Loucy (cell line): ENCODE measurements at regions not wholly inside any gene's neighbourhood (a gene's known extent, or its start where the extent isn't known, plus 50 kb on each side); places are given as distances from the start of the nearest gene placed in this dataset.

Experiments
- H2AFZ ChIP-seq: fragments of 200-600 bp; sonication (generic); 2 replicates; pipeline ENCODE4 v1.6.0; 2016; ENCODE audit warnings: antibody characterized with exemption, mild to moderate bottlenecking, low read length, moderate library complexity
- H3F3A ChIP-seq: fragments of 200-600 bp; 2 replicates; pipeline ENCODE4 v1.6.0; 2016; ENCODE audit warnings: antibody characterized with exemption, low read depth, mild to moderate bottlenecking
- H3K27me3 ChIP-seq: fragments of 200-600 bp; sonication (generic); 2 replicates; pipeline ENCODE4 v1.6.1; 2014; ENCODE audit warnings: low read length, mild to moderate bottlenecking; ENCODE audit not compliant: insufficient read depth, poor library complexity, severe bottlenecking
- H3K36me3 ChIP-seq: fragments of 200-600 bp; sonication (generic); 2 replicates; pipeline ENCODE4 v1.6.1; 2016; ENCODE audit warnings: low read length; ENCODE audit not compliant: insufficient read depth
- H3K4me1 ChIP-seq: fragments of 200-600 bp; sonication (generic); 2 replicates; pipeline ENCODE4 v1.5.1; 2014; ENCODE audit warnings: low read length, mild to moderate bottlenecking; ENCODE audit not compliant: insufficient read depth, poor library complexity, severe bottlenecking
- H3K4me2 ChIP-seq: fragments of 200-600 bp; sonication (generic); 2 replicates; pipeline ENCODE4 v1.6.0; 2014; ENCODE audit warnings: antibody characterized with exemption, low read length, low read depth, mild to moderate bottlenecking; ENCODE audit not compliant: poor library complexity, severe bottlenecking
- H3K4me3 ChIP-seq: fragments of 200-600 bp; sonication (generic); 2 replicates; pipeline ENCODE4 v1.5.1; 2014; ENCODE audit warnings: low read length, mild to moderate bottlenecking, mixed read lengths; ENCODE audit not compliant: poor library complexity, severe bottlenecking
- H3K79me2 ChIP-seq: fragments of 200-600 bp; sonication (generic); 2 replicates; pipeline ENCODE4 v1.6.1; 2014; ENCODE audit warnings: low read length; ENCODE audit not compliant: insufficient read depth
- H3K9ac ChIP-seq: fragments of 200-600 bp; sonication (generic); 2 replicates; pipeline ENCODE4 v1.6.0; 2014; ENCODE audit warnings: mild to moderate bottlenecking, low read depth, low read length, moderate library complexity; ENCODE audit not compliant: poor library complexity, severe bottlenecking
- H3K9me2 ChIP-seq: fragments of 200-600 bp; sonication (generic); replicated peaks from 2 replicates; pipeline ENCODE4 v1.6.1; 2016; ENCODE audit warnings: low read depth, low read length, mixed read lengths
- H3K9me3 ChIP-seq: fragments of 200-600 bp; sonication (generic); 2 replicates; pipeline ENCODE4 v1.6.1; 2014; ENCODE audit warnings: mild to moderate bottlenecking, antibody characterized with exemption, low read length, low read depth; ENCODE audit not compliant: insufficient read depth
- H4K20me1 ChIP-seq: fragments of 200-600 bp; sonication (generic); 2 replicates; pipeline ENCODE4 v1.6.0; 2014; ENCODE audit warnings: antibody characterized with exemption, low read length, mild to moderate bottlenecking; ENCODE audit not compliant: insufficient read depth, poor library complexity, severe bottlenecking
- CTCF ChIP-seq: fragments of 200-600 bp; sonication (generic); conservative IDR thresholded peaks from 2 replicates; pipeline ENCODE4 v1.5.1; 2014; ENCODE audit warnings: mild to moderate bottlenecking, antibody characterized with exemption, low read length
- EZH2phosphoT487 ChIP-seq: fragments of 200-600 bp; IDR thresholded peaks from 2 replicates; pipeline ENCODE4 v1.6.1; 2018; ENCODE audit warnings: antibody characterized with exemption, mild to moderate bottlenecking, moderate library complexity, borderline replicate concordance

- Histone ChIP-seq H3K9me2 (no peaks in the 10 kb centered on the region), H2AFZ (no peak overlapping the region), H3K27me3 (no peaks in the 10 kb centered on the region), H3K4me1 (no peaks in the 10 kb centered on the region), H3K36me3 (no peaks in the 10 kb centered on the region), H3K4me2 (no peak overlapping the region), H4K20me1 (no peaks in the 10 kb centered on the region), H3K9ac (no peak overlapping the region), H3K9me3 (no peaks in the 10 kb centered on the region), H3K4me3 (no peak overlapping the region), H3K79me2 (no peaks in the 10 kb centered on the region), H3F3A (no peaks in the 10 kb centered on the region)
- TF ChIP-seq CTCF (no peak), EZH2phosphoT487 (no peak)
Observed at GRCh38 chr1:38270849-38271633, 224.4 kb upstream of the POU3F1 start.

- Histone ChIP-seq H3F3A (no peaks in the 10 kb centered on the region), H3K4me3 (no peak overlapping the region), H3K4me2 (no peak overlapping the region), H4K20me1 (no peaks in the 10 kb centered on the region), H3K9me2 (no peaks in the 10 kb centered on the region), H3K36me3 (no peaks in the 10 kb centered on the region), H3K9me3 (no peaks in the 10 kb centered on the region), H3K4me1 (no peaks in the 10 kb centered on the region), H2AFZ (no peak overlapping the region), H3K79me2 (no peaks in the 10 kb centered on the region), H3K9ac (no peak overlapping the region), H3K27me3 (no peaks in the 10 kb centered on the region)
- TF ChIP-seq EZH2phosphoT487, result no peak
- no peak for TF ChIP-seq CTCF
Observed at GRCh38 chr1:38269923-38270848, 223.6 kb upstream of the POU3F1 start.

- H3K36me3 ChIP-seq, result no peaks in the 10 kb centered on the region
- no peaks in the 10 kb centered on the region for H3K9me3 ChIP-seq
- no peak overlapping the region for H3K4me3 ChIP-seq
- no peaks in the 10 kb centered on the region for H3F3A ChIP-seq
- H3K4me2 ChIP-seq, result no peak overlapping the region
- H3K79me2 ChIP-seq, result no peaks in the 10 kb centered on the region
- no peaks in the 10 kb centered on the region for H3K27me3 ChIP-seq
- H3K4me1 ChIP-seq, result no peaks in the 10 kb centered on the region
- TF ChIP-seq EZH2phosphoT487, result no peak
- TF ChIP-seq CTCF, result no peak
- no peaks in the 10 kb centered on the region for H3K9me2 ChIP-seq
- no peak overlapping the region for H3K9ac ChIP-seq
- H4K20me1 ChIP-seq, result no peaks in the 10 kb centered on the region
- no peak overlapping the region for H2AFZ ChIP-seq
Observed at GRCh38 chr1:38268226-38268625, 221.6 kb upstream of the POU3F1 start.
